ENCODE measurements at regions not wholly inside any gene's neighbourhood (a gene's known extent, or its start where the extent isn't known, plus 50 kb on each side); places are given as distances from the start of the nearest gene placed in this dataset.
"Not testable (repeated sequence)": the region's sequence is repeated elsewhere in the genome, so short reads cannot be mapped to it uniquely, and the experiment has no call there.

- not testable (repeated sequence) for TF ChIP-seq CTCF (IDR thresholded peaks at IDR 0.05; ENCODE audit: insufficient read depth, low read length); POLR2AphosphoS5 (IDR thresholded peaks at IDR 0.05; ENCODE audit: low read depth)
These were observed 74.4 kb upstream of the TOP3B start for GRCh38 chr22:22056809-22057594.
